HG03045 (cell line): ENCODE measurements at regions not wholly inside any gene's neighbourhood (a gene's known extent, or its start where the extent isn't known, plus 50 kb on each side); places are given as distances from the start of the nearest gene placed in this dataset.
"Not testable (repeated sequence)": the region's sequence is repeated elsewhere in the genome, so short reads cannot be mapped to it uniquely, and the experiment has no call there.

ENCODE experiments used
- ATAC-seq: cut with Tn5 transposase; IDR thresholded peaks from one replicate; pipeline ENCODE4 v1.9.1; 2021; ENCODE audit warnings: mild to moderate bottlenecking, moderate library complexity; ENCODE audit not compliant: unreplicated experiment

DNA sequence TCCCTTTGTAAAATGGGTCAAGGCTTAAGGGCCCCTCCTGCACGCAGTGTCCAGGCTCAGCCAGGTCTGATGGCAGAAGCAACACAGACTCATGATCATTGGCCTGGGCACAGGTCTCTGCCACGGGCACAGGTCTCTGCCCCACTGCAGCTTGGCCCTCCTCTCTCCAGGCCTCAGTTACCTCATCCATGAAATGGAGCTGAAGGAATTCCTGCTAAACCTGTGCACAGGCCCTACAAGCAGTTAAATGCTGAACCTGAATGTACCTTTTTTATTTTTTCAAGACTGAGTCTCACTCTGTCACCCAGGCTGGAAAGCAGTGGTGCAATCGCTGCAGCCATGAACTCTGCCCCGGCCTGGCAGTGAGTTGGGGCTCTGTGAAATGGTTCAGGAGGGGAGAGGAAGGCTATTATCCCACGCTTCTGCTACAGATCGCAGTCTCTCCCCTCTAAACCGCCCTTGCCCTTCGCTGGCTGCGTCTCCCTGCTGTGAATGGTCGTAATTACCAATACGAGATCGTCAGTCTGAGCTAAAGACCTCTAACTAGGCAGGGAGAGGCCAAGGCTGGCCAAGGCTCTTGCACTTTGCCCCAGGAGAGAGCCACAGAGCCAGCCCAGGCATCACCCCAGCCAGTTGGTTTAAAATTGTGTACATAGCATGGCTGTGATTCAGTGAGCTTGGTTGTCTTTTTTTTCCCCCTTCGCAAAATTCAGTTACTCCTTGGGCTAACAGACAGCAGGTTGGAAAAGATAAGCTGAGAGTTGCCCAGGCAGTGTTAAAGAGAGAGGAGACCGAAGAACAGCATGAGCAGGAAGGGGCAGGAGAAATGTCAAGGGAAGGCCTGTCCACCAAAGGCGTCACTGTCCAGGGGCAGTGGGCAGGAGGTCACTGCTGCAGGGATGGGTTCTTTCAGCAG is 93.0 kb upstream of the KCTD7 start:
- ATAC-seq: no peak

GRCh38 chr7:66537380-66537779 is 91.3 kb upstream of the KCTD7 start:
- ATAC-seq: no peak

DNA sequence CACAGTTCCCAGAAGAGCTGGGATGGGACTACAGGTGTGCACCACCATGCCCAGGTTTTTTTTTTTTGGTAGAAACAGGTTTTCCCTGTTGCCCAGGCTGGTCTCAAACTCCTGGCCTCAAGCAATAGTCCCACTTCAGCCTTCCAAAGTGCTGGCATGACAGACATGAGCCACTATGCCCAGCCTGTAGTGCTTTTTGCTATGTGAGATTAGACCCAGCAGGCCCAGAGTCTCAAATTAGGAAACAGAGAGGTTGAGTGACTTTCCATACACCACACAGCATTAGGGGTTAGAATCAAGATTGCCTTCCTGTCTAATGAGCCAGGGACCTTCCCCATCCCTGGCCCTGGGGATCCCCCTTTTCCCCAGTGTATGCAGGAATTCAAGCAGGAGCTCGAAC is 90.8 kb upstream of the KCTD7 start:
- no peak for ATAC-seq

DNA sequence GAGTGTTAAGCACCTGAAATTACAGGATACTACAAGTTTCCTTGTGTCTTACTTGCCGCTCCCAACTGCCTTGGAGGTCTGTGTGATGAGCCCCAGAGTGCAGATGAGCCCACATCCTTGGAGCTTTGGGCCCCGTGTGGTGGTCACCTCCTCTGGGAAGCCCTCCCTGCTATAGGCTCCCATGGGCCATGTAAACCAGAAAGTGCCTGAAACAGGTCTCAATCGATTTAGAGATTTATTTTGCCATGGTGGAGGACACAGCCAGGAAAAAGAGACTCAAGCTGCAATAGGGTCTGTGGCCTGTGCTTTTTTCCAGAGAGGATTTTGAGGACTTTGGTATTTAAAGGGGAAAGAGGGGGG is 89.4 kb upstream of the KCTD7 start:
- ATAC-seq: no peak

- ATAC-seq: no peak
Observed at GRCh38 chr7:66539902-66540375, 88.7 kb upstream of the KCTD7 start.

GRCh38 chr7:66542049-66542448 is 86.6 kb upstream of the KCTD7 start:
- no peak for ATAC-seq

GRCh38 chr7:66542528-66543269 is 86.0 kb upstream of the KCTD7 start:
- no peak for ATAC-seq

- no peak for ATAC-seq
Observed at GRCh38 chr7:66549466-66549865, 79.2 kb upstream of the KCTD7 start.

GRCh38 chr7:66553001-66553400 is 75.7 kb upstream of the KCTD7 start:
- ATAC-seq: no peak

GRCh38 chr7:66553675-66554074 is 75.0 kb upstream of the KCTD7 start:
- not testable (repeated sequence) for ATAC-seq

DNA sequence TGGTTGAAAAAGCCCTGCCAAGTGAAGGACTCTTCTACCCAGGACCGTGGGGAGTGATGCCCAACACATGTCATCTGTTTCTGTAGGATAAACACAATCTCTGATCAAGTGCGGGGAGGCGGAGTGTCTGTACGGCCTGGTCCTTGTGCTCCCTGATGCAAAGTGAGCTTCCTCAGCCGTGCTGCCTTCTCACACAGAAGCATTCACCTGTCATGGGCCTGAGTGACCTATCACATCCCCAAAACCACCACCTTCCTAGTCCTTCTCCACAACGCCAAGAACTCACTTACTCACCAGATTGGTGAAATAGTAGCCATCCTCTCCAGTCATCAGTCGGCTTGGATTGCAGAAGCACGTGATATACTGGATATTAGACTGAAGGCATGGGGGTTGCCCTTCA is 74.4 kb upstream of the KCTD7 start:
- not testable (repeated sequence) for ATAC-seq

DNA sequence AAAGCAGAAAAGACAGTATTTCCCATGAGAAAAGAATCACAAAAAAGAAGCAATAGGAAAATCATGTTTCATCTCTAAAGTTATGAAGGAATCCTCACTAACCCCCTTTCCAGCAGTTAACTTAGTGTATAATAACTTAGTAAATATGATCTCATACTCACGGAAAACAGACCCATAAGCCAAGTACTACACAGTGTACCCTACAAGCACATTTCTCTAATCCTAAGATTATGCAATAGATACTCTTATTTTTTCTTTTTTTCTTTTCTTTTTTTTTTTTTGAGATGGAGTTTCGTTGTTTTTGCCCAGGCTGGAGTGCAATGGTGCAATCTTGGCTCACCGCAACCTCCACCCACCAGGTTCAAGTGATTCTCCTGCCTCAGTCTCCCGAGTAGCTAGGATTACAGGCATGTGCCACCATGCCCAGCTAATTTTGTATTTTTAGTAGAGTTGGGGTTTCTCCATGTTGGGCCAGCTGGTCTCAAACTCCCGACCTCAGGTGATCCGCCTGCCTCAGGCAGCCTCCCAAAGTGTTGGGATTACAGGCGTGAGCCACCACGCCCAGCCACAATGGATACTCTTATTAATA is 73.7 kb upstream of the KCTD7 start:
- not testable (repeated sequence) for ATAC-seq

GRCh38 chr7:66556177-66556548 is 72.5 kb upstream of the KCTD7 start:
- ATAC-seq: no peak

- ATAC-seq: no peak
Observed at GRCh38 chr7:66556549-66557213, 72.0 kb upstream of the KCTD7 start.

GRCh38 chr7:66557214-66558200 is 71.2 kb upstream of the KCTD7 start:
- peak; percentile 53 for ATAC-seq

GRCh38 chr7:66558201-66558641 is 70.5 kb upstream of the KCTD7 start:
- no peak for ATAC-seq

GRCh38 chr7:66558660-66559465 is 69.8 kb upstream of the KCTD7 start:
- no peak for ATAC-seq

DNA sequence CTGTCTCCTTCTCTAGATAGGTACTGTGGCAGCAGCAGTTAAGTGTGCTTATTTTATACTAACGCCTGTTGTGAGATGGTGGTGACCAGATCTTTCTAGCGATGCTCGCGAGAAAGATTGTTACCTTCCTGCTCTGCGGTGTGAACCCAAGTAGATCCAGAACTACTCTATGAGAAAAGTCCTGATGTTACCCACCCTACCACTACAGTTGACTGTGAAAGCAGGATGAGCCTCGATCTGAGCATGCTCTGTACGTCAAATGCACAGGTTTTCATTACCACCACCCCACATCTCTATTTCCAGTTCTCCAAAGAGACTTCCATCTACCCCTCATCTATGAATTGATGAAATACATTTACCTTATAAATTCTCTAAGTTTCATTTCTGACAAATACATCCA is 64.6 kb upstream of the KCTD7 start:
- no peak for ATAC-seq

DNA sequence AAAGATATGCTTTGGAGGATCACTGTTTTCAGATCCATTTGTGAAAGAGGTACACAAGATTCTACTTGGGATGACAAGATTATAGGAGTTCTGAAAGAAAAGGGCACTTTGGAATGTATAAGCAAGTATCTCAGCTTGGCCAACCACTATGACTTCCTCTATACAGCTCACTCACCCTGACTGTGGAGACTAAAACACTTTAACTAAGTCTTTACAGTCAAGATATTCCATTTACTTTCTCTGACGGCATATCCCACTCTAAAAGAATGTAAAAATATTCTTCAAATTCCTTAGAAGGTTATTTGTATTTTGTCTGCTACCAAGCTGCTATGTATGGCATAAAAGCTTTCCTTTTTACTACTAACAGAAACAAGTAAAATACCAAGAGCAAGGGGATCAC is 58.5 kb upstream of the KCTD7 start:
- not testable (repeated sequence) for ATAC-seq
